Tibial nerve (tissue), 4 donors: ENCODE measurements at regions not wholly inside any gene's neighbourhood (a gene's known extent, or its start where the extent isn't known, plus 50 kb on each side); places are given as distances from the start of the nearest gene placed in this dataset.
"Not testable (repeated sequence)": the region's sequence is repeated elsewhere in the genome, so short reads cannot be mapped to it uniquely, and the experiment has no call there.

Experiments
- DNase-seq, 2 donors: peaks; one replicate each; pipeline ENCODE4 v3.0.0-alpha.2; 2019; ENCODE audit warnings: low spot score in 2 of 2
- H3K27ac ChIP-seq, 4 donors: fragments of 200-600 bp; sonication (generic) in 3 of 4; one replicate each; pipeline ENCODE4 v1.5.1; 2017 to 2019; ENCODE audit warnings: mild to moderate bottlenecking in 1 of 4
- H3K27me3 ChIP-seq, 2 donors: fragments of 200-600 bp; sonication (generic) in 1 of 2; one replicate each; pipeline versions ENCODE4 v1.5.1 to v1.6.0; 2017 to 2019
- H3K36me3 ChIP-seq, 3 donors: fragments of 200-600 bp; sonication (generic); one replicate each; pipeline ENCODE4 v1.5.1; 2018 to 2019
- H3K4me1 ChIP-seq, 4 donors: fragments of 200-600 bp; sonication (generic) in 3 of 4; one replicate each; pipeline ENCODE4 v1.5.1; 2017 to 2019
- H3K4me3 ChIP-seq, 4 donors: fragments of 200-600 bp; sonication (generic) in 3 of 4; one replicate each; pipeline ENCODE4 v1.5.1; 2017 to 2019; ENCODE audit warnings: mild to moderate bottlenecking in 1 of 4, moderate library complexity in 1 of 4
- H3K9me3 ChIP-seq, 4 donors: fragments of 200-600 bp; sonication (generic) in 3 of 4; one replicate each; pipeline ENCODE4 v1.5.1; 2017 to 2019
- EP300 ChIP-seq, 2 donors: sonication (generic); formaldehyde crosslinking; IDR thresholded peaks; one replicate each; pipeline ENCODE4 v1.6.1; 2017; ENCODE audit warnings: antibody characterized with exemption in 2 of 2, mild to moderate bottlenecking in 1 of 2
- POLR2A ChIP-seq, 2 donors: fragments of 450-650 bp; IDR thresholded peaks; one replicate each; pipeline ENCODE4 v1.6.1; 2017; ENCODE audit warnings: antibody characterized with exemption in 2 of 2, mild to moderate bottlenecking in 2 of 2, moderate library complexity in 2 of 2
- WGBS, 2 donors: methylation state at CpG; one replicate each; pipeline ENCODE4 v1.1.5; 2018; 5-methylcytosine and 5-hydroxymethylcytosine counted together
- TF ChIP-seq, protein P1 (sequence below), 5 experiments: fragments of 200-600 bp in 3 of 5; fragments of 450-650 bp in 2 of 5; sonication (generic) in 3 of 5; IDR thresholded peaks; one replicate each; pipeline ENCODE4 v1.5.1; 2016 to 2019; ENCODE audit warnings: antibody characterized with exemption in 5 of 5, mild to moderate bottlenecking in 3 of 5, moderate library complexity in 2 of 5

DNA sequence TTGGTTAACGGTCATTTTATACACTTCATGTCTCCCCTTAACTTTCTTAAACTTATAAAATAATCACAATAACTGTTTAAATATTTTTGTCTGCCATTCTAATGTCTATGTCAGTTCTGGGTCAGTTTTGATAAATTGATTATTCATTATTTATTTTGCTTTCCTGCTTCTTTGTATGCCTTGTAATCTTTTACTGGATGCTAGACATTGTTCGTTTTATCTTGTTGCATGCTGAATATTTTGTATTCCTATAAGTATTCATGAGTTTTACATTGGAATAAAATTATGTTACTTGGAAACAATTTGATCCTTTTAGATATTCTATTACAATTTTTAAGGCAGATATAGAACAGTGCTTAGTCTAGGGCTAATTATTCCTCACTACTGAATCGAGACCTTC, 952.0 kb downstream of the NR2F1-AS1 start:
- H3K4me3 ChIP-seq = no peak overlapping the region
- H3K36me3 ChIP-seq = no peaks in the 10 kb centered on the region
- H3K9me3 ChIP-seq = no peaks in the 10 kb centered on the region
- WGBS, 2 donors = 90 to 92% methylated on average over 3 of the region's 3 CpGs
- TF ChIP-seq EP300 (IDR thresholded peaks at IDR 0.05) (no peak), POLR2A (IDR thresholded peaks at IDR 0.05) (no peak)
- TF ChIP-seq, protein P1, sequence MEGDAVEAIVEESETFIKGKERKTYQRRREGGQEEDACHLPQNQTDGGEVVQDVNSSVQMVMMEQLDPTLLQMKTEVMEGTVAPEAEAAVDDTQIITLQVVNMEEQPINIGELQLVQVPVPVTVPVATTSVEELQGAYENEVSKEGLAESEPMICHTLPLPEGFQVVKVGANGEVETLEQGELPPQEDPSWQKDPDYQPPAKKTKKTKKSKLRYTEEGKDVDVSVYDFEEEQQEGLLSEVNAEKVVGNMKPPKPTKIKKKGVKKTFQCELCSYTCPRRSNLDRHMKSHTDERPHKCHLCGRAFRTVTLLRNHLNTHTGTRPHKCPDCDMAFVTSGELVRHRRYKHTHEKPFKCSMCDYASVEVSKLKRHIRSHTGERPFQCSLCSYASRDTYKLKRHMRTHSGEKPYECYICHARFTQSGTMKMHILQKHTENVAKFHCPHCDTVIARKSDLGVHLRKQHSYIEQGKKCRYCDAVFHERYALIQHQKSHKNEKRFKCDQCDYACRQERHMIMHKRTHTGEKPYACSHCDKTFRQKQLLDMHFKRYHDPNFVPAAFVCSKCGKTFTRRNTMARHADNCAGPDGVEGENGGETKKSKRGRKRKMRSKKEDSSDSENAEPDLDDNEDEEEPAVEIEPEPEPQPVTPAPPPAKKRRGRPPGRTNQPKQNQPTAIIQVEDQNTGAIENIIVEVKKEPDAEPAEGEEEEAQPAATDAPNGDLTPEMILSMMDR (IDR thresholded peaks at IDR 0.05) = no peak
- H3K27me3 ChIP-seq = no peaks in the 10 kb centered on the region
- DNase-seq = no peak
- no peaks in the 10 kb centered on the region for H3K4me1 ChIP-seq
- H3K27ac ChIP-seq = no peak overlapping the region

DNA sequence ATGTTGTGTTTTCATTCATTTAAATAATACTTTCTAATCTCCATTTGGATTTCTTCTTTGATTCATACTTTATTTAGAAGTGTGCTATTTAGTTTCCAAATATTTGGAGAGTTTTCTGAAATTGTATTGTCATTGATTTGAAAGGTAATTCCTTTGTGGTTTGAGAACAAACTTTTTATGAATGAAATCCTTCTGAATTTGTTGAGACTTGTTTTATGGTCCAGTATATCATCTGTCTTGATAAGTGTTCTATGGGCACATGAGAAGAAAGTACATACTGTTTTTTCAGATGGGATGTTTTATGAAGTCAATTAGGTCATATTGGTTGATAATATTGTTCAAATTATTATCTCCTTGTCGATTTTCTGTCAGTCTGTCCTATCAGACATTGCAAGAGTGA, 953.8 kb downstream of the NR2F1-AS1 start:
- Histone ChIP-seq H3K36me3 (no peaks in the 10 kb centered on the region), H3K27me3 (no peaks in the 10 kb centered on the region), H3K4me3 (no peak overlapping the region), H3K9me3 (no peaks in the 10 kb centered on the region), H3K4me1 (no peaks in the 10 kb centered on the region), H3K27ac (no peak overlapping the region)
- 85 to 90% methylated on average over 1 of the region's 1 CpG for WGBS, 2 donors
- no peak for DNase-seq
- TF ChIP-seq, protein P1 (IDR thresholded peaks at IDR 0.05) = no peak
- TF ChIP-seq EP300 (IDR thresholded peaks at IDR 0.05) (no peak), POLR2A (IDR thresholded peaks at IDR 0.05) (no peak)

DNA sequence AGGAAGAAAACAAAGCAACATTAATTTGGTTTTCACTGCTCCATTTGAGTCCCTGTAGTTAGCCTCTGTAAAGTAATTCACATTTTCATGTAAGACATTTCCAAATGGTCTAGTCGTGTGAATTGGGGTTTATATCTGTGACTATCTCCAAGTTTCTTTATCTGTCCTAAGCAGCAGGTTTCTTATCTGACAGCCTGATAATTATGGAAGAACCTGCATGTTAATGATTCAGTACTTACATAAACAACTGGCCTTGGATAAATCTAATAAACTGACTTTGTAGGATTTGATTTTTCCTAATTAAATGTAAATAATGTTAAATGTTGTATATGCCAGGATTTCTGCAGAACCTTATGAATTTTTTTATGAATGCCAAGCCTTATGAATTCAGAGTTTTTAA, 964.9 kb downstream of the NR2F1-AS1 start:
- no peak for DNase-seq
- peaks cover 0 to 11% (median 1%) of the 10 kb centered on the region in 4 donors for H3K9me3 ChIP-seq
- no peaks in the 10 kb centered on the region for H3K36me3 ChIP-seq
- no peaks in the 10 kb centered on the region for H3K4me1 ChIP-seq
- no peak overlapping the region for H3K27ac ChIP-seq
- TF ChIP-seq, protein P1 (IDR thresholded peaks at IDR 0.05) = no peak
- TF ChIP-seq POLR2A (IDR thresholded peaks at IDR 0.05) (no peak), EP300 (IDR thresholded peaks at IDR 0.05) (no peak)
- H3K4me3 ChIP-seq = no peak overlapping the region
- H3K27me3 ChIP-seq = no peaks in the 10 kb centered on the region
- WGBS, 2 donors = 23 to 43% methylated on average over 1 of the region's 1 CpG

DNA sequence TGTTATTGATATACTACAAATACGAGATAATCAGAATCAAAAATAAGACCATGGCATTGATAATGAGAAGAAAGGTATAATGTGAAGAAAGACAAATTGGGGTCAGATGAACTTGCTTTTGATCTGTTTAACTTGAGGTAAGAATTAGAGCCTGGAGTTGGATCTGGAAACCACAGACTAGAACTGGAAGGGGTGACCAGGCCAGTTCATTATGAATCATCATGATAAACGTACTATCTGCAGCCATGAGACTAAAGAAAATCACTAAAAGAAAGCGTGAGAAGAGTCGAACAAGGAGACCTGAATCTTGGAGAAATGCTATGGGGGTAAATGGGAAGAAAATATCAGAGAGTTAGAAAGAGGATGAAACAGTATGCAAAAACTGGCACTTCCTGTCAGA, 967.5 kb downstream of the NR2F1-AS1 start:
- Histone ChIP-seq H3K9me3 (peaks cover 0 to 2% (median 0%) of the 10 kb centered on the region in 4 donors), H3K4me3 (no peak overlapping the region), H3K27me3 (no peaks in the 10 kb centered on the region), H3K27ac (no peak overlapping the region), H3K4me1 (no peaks in the 10 kb centered on the region), H3K36me3 (no peaks in the 10 kb centered on the region)
- 88 to 96% methylated on average over 4 of the region's 4 CpGs for WGBS, 2 donors
- TF ChIP-seq EP300 (IDR thresholded peaks at IDR 0.05) (no peak), POLR2A (IDR thresholded peaks at IDR 0.05) (no peak)
- TF ChIP-seq, protein P1 (IDR thresholded peaks at IDR 0.05) = no peak
- no peak for DNase-seq

DNA sequence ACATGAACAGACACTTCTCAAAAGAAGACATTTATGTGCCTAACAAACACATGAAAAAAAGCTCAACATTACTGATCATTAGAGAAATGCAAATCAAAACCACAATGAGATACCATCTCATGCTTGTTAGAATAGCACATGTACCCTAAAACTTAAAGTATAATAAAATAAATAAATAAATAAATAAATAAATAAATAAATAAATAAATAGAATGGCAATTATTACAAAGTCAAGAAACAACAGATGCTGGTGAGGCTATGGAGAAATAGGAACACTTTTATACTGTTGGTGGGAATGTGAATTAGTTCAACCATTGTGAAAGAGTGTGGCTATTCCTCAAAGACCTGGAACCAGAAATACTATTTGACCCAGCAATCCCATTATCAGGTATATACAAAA, 970.6 kb downstream of the NR2F1-AS1 start:
- not testable (repeated sequence) for DNase-seq, H3K27ac ChIP-seq, H3K36me3 ChIP-seq, H3K27me3 ChIP-seq, H3K4me3 ChIP-seq, H3K4me1 ChIP-seq, H3K9me3 ChIP-seq

DNA sequence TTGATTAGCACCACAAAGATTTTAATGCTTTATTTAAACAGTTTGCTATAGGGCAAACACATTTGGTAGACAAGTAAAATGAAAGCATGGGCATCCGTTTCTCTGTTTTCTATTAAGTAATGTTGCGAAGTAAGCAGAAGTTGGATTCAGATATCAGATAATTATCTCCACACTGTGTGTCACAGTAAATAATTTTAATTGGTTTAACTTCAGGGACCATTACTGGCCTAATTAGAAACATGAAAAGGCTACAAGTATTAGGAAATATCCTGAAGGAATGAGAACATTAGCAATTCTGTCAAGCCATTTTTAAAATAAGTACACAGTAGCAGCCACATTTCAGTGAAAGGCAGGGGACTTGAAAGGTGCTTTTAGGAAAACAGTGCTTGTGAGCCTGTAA, 975.4 kb downstream of the NR2F1-AS1 start:
- TF ChIP-seq EP300 (IDR thresholded peaks at IDR 0.05) (no peak), POLR2A (IDR thresholded peaks at IDR 0.05) (no peak)
- TF ChIP-seq, protein P1 (IDR thresholded peaks at IDR 0.05) = no peak
- Histone ChIP-seq H3K4me3 (no peak overlapping the region), H3K27me3 (no peaks in the 10 kb centered on the region), H3K27ac (no peak overlapping the region), H3K36me3 (no peaks in the 10 kb centered on the region), H3K9me3 (no peaks in the 10 kb centered on the region), H3K4me1 (no peaks in the 10 kb centered on the region)
- no peak for DNase-seq
- 82 to 88% methylated on average over 2 of the region's 2 CpGs for WGBS, 2 donors
